ENCODE measurements at regions not wholly inside any gene's neighbourhood (a gene's known extent, or its start where the extent isn't known, plus 50 kb on each side); places are given as distances from the start of the nearest gene placed in this dataset.

DNA sequence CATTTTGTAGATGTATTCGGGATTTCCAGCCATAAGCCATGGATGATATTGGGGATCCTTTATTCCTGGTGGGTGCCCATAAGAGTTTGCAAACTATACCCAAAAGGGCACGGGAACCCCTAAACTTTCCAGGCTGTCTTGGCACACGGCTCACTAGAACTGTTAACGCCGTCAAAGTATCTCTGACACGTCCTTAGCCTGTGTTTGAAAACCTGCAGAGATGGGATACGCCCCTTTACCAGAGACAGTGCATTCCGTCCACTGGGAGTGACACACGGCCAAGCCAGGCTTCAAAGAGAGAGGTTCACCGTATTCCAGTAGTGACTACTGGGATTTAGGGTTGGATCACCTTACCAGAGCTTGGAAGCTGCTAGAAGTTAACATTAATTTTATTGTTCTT lies 95.0 kb downstream of the THBS2 start:
- Histone ChIP-seq H3K4me1 (ENCODE audit: control insufficient read depth, insufficient read depth, low read length) (peaks cover 20% of the 10 kb centered on the region), H3K9ac (ENCODE audit: low read length in 2 of 2) (no peak overlapping the region), H3K36me3 (ENCODE audit: control insufficient read depth in 2 of 2, insufficient read depth in 2 of 2, low read length in 2 of 2) (no peaks in the 10 kb centered on the region), H3K27ac (ENCODE audit: low read length) (no peak overlapping the region), H3K27me3 (ENCODE audit: control insufficient read depth in 1 of 2, insufficient read depth in 2 of 2, low read length in 2 of 2) (no peaks in the 10 kb centered on the region), H3K9me3 (ENCODE audit: control insufficient read depth in 2 of 2, low read length in 2 of 2) (no peaks in the 10 kb centered on the region), H3K4me3 (ENCODE audit: low read length in 2 of 2) (no peak overlapping the region)

- H3K4me1 ChIP-seq (ENCODE audit: control insufficient read depth, insufficient read depth, low read length): peaks cover 20% of the 10 kb centered on the region
- H3K4me3 ChIP-seq (ENCODE audit: low read length in 2 of 2): peak overlapping the region in 1 of 2 donors; percentile 15
- H3K27ac ChIP-seq (ENCODE audit: low read length): no peak overlapping the region
Measured at GRCh38 chr6:169158174-169158573, 95.5 kb downstream of the THBS2 start.

GRCh38 chr6:169157197-169158148 lies 96.2 kb downstream of the THBS2 start:
- H3K36me3 ChIP-seq (ENCODE audit: control insufficient read depth in 2 of 2, insufficient read depth in 2 of 2, low read length in 2 of 2): no peaks in the 10 kb centered on the region
- no peak overlapping the region for H3K27ac ChIP-seq (ENCODE audit: low read length)
- H3K4me3 ChIP-seq (ENCODE audit: low read length in 2 of 2): no peak overlapping the region
- H3K4me1 ChIP-seq (ENCODE audit: control insufficient read depth, insufficient read depth, low read length): peaks cover 18% of the 10 kb centered on the region
- H3K9me3 ChIP-seq (ENCODE audit: control insufficient read depth in 2 of 2, low read length in 2 of 2): no peaks in the 10 kb centered on the region
- H3K9ac ChIP-seq (ENCODE audit: low read length in 2 of 2): no peak overlapping the region
- H3K27me3 ChIP-seq (ENCODE audit: control insufficient read depth in 1 of 2, insufficient read depth in 2 of 2, low read length in 2 of 2): no peaks in the 10 kb centered on the region

More at GRCh38 chr6:169158174-169158573, 95.5 kb downstream of the THBS2 start:
- H3K9ac ChIP-seq (ENCODE audit: low read length in 2 of 2): no peak overlapping the region
- no peaks in the 10 kb centered on the region for H3K9me3 ChIP-seq (ENCODE audit: control insufficient read depth in 2 of 2, low read length in 2 of 2)
- no peaks in the 10 kb centered on the region for H3K36me3 ChIP-seq (ENCODE audit: control insufficient read depth in 2 of 2, insufficient read depth in 2 of 2, low read length in 2 of 2)
- H3K27me3 ChIP-seq (ENCODE audit: control insufficient read depth in 1 of 2, insufficient read depth in 2 of 2, low read length in 2 of 2): no peaks in the 10 kb centered on the region

DNA sequence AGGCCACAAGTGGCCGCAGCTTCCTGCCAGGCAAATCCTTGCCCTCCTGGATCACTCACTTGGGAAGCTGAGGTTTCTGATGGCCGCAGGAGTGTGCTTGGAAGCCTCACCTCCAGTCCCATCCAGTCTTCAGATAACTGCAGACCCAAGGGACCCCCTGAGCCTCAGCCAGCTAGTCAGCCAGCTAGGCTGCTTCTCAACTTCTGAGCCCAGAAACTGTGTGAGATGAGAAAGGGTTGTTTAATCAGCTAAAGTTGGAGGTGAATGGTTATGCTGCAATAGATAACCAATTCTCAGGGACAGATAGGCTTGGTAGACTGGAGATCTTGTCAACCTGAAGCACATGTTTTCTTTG lies 96.9 kb downstream of the THBS2 start:
- H3K27ac ChIP-seq (ENCODE audit: low read length): no peak overlapping the region
- no peak overlapping the region for H3K4me3 ChIP-seq (ENCODE audit: low read length in 2 of 2)
- H3K9me3 ChIP-seq (ENCODE audit: control insufficient read depth in 2 of 2, low read length in 2 of 2): no peaks in the 10 kb centered on the region
- no peaks in the 10 kb centered on the region for H3K27me3 ChIP-seq (ENCODE audit: control insufficient read depth in 1 of 2, insufficient read depth in 2 of 2, low read length in 2 of 2)
- H3K4me1 ChIP-seq (ENCODE audit: control insufficient read depth, insufficient read depth, low read length): peaks cover 18% of the 10 kb centered on the region
- no peaks in the 10 kb centered on the region for H3K36me3 ChIP-seq (ENCODE audit: control insufficient read depth in 2 of 2, insufficient read depth in 2 of 2, low read length in 2 of 2)
- no peak overlapping the region for H3K9ac ChIP-seq (ENCODE audit: low read length in 2 of 2)

DNA sequence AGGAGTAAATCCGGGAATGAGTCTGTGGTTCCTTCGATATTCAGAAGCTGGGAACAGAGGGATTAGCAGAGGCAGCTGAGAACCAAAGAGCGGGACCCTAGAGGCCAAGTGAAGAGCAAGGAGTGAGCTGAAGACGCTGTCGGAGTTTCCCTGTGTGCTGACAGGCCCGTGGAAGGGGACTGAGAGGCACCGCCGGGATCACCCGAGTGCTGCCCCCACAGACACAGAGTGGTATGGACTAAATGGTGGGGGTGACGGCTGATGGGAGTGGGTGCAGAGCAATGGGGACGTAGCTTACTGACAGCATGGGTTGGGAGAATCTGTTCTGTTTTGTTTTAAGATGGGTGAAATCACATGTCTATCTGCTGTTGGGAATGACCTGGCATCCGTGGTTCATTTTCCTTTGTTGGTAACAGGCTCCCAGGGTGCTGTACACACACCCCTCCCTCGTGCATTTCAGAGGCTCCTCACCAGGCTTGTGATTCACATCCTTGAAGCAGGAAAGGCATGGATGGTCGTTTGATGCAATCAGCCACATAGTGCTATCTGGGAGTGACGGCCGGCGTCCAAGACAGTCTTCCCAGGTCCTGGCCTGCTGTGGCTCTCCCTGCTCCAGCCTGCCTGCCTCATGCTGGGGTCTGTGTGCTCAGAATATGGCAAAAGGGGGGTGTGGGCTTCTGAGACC lies 97.4 kb downstream of the THBS2 start:
- no peaks in the 10 kb centered on the region for H3K27me3 ChIP-seq (ENCODE audit: control insufficient read depth in 1 of 2, insufficient read depth in 2 of 2, low read length in 2 of 2)
- no peaks in the 10 kb centered on the region for H3K36me3 ChIP-seq (ENCODE audit: control insufficient read depth in 2 of 2, insufficient read depth in 2 of 2, low read length in 2 of 2)
- H3K4me1 ChIP-seq (ENCODE audit: control insufficient read depth, insufficient read depth, low read length): peaks cover 18% of the 10 kb centered on the region
- no peak overlapping the region for H3K9ac ChIP-seq (ENCODE audit: low read length in 2 of 2)
- no peak overlapping the region for H3K4me3 ChIP-seq (ENCODE audit: low read length in 2 of 2)
- H3K27ac ChIP-seq (ENCODE audit: low read length): no peak overlapping the region
- no peaks in the 10 kb centered on the region for H3K9me3 ChIP-seq (ENCODE audit: control insufficient read depth in 2 of 2, low read length in 2 of 2)

GRCh38 chr6:169155481-169155880 lies 98.2 kb downstream of the THBS2 start:
- Histone ChIP-seq H3K9ac (ENCODE audit: low read length in 2 of 2) (no peak overlapping the region), H3K4me3 (ENCODE audit: low read length in 2 of 2) (no peak overlapping the region), H3K4me1 (ENCODE audit: control insufficient read depth, insufficient read depth, low read length) (peaks cover 18% of the 10 kb centered on the region)

GRCh38 chr6:169153401-169153800 lies 100.2 kb downstream of the THBS2 start:
- Histone ChIP-seq H3K27me3 (ENCODE audit: control insufficient read depth in 1 of 2, insufficient read depth in 2 of 2, low read length in 2 of 2) (no peaks in the 10 kb centered on the region), H3K4me3 (ENCODE audit: low read length in 2 of 2) (no peak overlapping the region), H3K9me3 (ENCODE audit: control insufficient read depth in 2 of 2, low read length in 2 of 2) (no peaks in the 10 kb centered on the region), H3K27ac (ENCODE audit: low read length) (no peak overlapping the region), H3K9ac (ENCODE audit: low read length in 2 of 2) (no peak overlapping the region), H3K4me1 (ENCODE audit: control insufficient read depth, insufficient read depth, low read length) (peaks cover 13% of the 10 kb centered on the region), H3K36me3 (ENCODE audit: control insufficient read depth in 2 of 2, insufficient read depth in 2 of 2, low read length in 2 of 2) (no peaks in the 10 kb centered on the region)

More at GRCh38 chr6:169155481-169155880, 98.2 kb downstream of the THBS2 start:
- H3K9me3 ChIP-seq (ENCODE audit: control insufficient read depth in 2 of 2, low read length in 2 of 2): no peaks in the 10 kb centered on the region
- H3K36me3 ChIP-seq (ENCODE audit: control insufficient read depth in 2 of 2, insufficient read depth in 2 of 2, low read length in 2 of 2): no peaks in the 10 kb centered on the region
- H3K27ac ChIP-seq (ENCODE audit: low read length): no peak overlapping the region
- no peaks in the 10 kb centered on the region for H3K27me3 ChIP-seq (ENCODE audit: control insufficient read depth in 1 of 2, insufficient read depth in 2 of 2, low read length in 2 of 2)

GRCh38 chr6:169146521-169146920 lies 107.1 kb downstream of the THBS2 start:
- H3K27ac ChIP-seq (ENCODE audit: low read length): no peak overlapping the region
- no peaks in the 10 kb centered on the region for H3K9me3 ChIP-seq (ENCODE audit: control insufficient read depth in 2 of 2, low read length in 2 of 2)
- no peak overlapping the region for H3K9ac ChIP-seq (ENCODE audit: low read length in 2 of 2)
- H3K36me3 ChIP-seq (ENCODE audit: control insufficient read depth in 2 of 2, insufficient read depth in 2 of 2, low read length in 2 of 2): no peaks in the 10 kb centered on the region
- H3K4me3 ChIP-seq (ENCODE audit: low read length in 2 of 2): no peak overlapping the region
- no peaks in the 10 kb centered on the region for H3K27me3 ChIP-seq (ENCODE audit: control insufficient read depth in 1 of 2, insufficient read depth in 2 of 2, low read length in 2 of 2)
- peaks cover 27% of the 10 kb centered on the region for H3K4me1 ChIP-seq (ENCODE audit: control insufficient read depth, insufficient read depth, low read length)

DNA sequence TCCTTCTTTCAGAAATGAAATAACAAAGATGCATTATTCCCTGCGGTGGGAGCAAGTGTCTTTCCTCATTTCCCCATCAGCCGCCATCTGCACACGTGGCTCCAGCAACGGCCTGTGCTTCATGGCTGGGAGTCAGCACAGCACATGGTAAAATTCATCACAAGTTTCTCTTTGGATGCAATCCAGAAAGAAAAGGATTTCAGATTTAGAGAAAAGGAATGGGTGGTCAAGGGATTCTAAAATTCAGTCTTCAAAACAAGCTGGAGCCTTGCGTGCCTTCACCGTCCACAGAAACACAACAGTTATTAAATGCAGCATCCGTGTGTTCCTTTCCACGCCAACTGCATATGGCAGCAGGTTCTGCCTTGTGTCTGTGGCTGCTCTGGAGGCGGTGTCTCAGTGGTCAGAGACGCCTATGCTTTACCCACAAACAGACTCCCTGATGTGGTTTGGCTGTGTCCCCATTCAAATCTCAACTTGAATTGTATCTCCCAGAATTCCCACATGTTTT lies 107.6 kb downstream of the THBS2 start:
- no peak overlapping the region for H3K9ac ChIP-seq (ENCODE audit: low read length in 2 of 2)
- H3K9me3 ChIP-seq (ENCODE audit: control insufficient read depth in 2 of 2, low read length in 2 of 2): no peaks in the 10 kb centered on the region
- no peak overlapping the region for H3K4me3 ChIP-seq (ENCODE audit: low read length in 2 of 2)
- H3K4me1 ChIP-seq (ENCODE audit: control insufficient read depth, insufficient read depth, low read length): peaks cover 32% of the 10 kb centered on the region
- no peak overlapping the region for H3K27ac ChIP-seq (ENCODE audit: low read length)
- H3K36me3 ChIP-seq (ENCODE audit: control insufficient read depth in 2 of 2, insufficient read depth in 2 of 2, low read length in 2 of 2): no peaks in the 10 kb centered on the region
- no peaks in the 10 kb centered on the region for H3K27me3 ChIP-seq (ENCODE audit: control insufficient read depth in 1 of 2, insufficient read depth in 2 of 2, low read length in 2 of 2)

DNA sequence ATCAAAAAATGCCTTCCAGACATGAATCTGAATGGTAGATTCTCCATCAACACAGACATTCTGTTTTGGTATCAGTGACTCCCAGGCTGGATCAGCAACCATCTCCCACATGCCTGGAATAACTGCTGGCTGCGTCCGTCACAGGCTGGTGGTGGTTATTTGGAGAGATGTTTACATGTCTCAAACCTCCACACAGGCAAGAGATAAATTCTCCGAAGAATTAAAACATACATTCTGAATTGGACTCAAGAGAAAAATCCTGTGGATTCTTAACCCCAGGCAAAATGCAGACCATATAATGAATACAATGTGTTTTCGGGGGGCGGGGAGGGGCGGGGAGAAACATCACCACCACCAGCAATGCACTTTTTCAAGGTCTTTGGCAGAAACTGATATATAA lies 108.2 kb downstream of the THBS2 start:
- H3K27ac ChIP-seq (ENCODE audit: low read length): peak overlapping the region; percentile 11
- H3K4me3 ChIP-seq (ENCODE audit: low read length in 2 of 2): no peak overlapping the region
- H3K36me3 ChIP-seq (ENCODE audit: control insufficient read depth in 2 of 2, insufficient read depth in 2 of 2, low read length in 2 of 2): no peaks in the 10 kb centered on the region
- peaks cover 34% of the 10 kb centered on the region for H3K4me1 ChIP-seq (ENCODE audit: control insufficient read depth, insufficient read depth, low read length)
- no peaks in the 10 kb centered on the region for H3K9me3 ChIP-seq (ENCODE audit: control insufficient read depth in 2 of 2, low read length in 2 of 2)
- no peak overlapping the region for H3K9ac ChIP-seq (ENCODE audit: low read length in 2 of 2)
- H3K27me3 ChIP-seq (ENCODE audit: control insufficient read depth in 1 of 2, insufficient read depth in 2 of 2, low read length in 2 of 2): no peaks in the 10 kb centered on the region
